ENCODE measurements at regions not wholly inside any gene's neighbourhood (a gene's known extent, or its start where the extent isn't known, plus 50 kb on each side); places are given as distances from the start of the nearest gene placed in this dataset.

DNA sequence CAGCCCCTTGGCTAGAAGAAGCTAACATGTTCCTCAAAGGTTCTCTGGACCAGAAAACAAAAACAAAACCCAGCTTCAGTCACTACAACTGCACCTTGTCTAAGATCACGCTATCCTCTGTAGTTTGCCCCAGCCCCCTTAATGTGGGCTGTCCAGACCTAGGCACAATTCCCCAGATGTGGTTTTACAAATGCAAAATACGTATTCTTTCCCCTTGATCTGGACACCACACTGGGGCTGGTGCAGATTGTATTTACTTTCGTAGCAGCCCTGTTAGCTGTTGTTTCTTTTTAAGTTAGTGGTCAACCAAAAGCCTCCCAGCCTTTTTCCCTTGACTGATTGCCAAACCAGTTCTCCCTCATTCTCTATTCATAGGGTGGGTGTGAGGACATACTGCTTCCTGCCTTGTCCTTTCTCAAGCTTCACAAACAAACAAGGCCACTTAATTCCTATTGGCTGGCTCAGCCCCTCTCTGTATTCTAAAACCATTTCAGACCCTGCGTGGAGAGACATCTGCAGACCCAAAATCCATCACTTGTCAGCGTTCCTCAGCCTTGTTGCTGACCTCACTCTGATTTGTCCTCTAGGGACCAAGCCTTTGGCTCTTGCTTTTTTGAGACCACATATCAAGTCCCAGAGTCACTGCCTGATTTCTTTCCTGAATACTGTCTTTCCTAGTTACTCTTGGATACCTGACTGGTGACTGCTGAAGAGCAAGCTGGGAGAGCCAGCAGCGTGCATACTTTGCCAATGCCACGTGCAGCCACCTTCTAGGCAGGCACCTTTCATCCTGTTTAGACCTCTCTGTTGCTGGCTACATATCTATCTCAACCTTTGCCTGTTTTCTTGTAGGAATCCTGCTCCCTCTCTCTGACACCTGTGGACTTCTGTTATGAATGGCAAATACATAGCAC is 96.4 kb upstream of the RAB3GAP2 start:
- CTCF ChIA-PET, result interaction anchor here (0.5 to 1.2 kb wide), 4 partner anchors 73 to 364 kb away, joined by 3 read pairs; no protein-coding TSS in a partner anchor
- H3K4me1 ChIP-seq (ENCODE audit: control insufficient read depth in 1 of 2, insufficient read depth in 2 of 2, low read depth in 1 of 2, low read length in 1 of 2), result peaks cover 19 to 37% of the 10 kb centered on the region in 2 experiments
- peak overlapping the region; percentile 24 to 93; a peak in 2 of 4 replicates for H3K27ac ChIP-seq (ENCODE audit: low read depth in 2 of 2, low read length in 1 of 2)
- 74% methylated on average over 7 of the region's 7 CpGs for WGBS (ENCODE audit: low lambda C conversion rate)
- no peaks in the 10 kb centered on the region for H3K9me2 ChIP-seq
- H3K36me3 ChIP-seq (replicated peaks in 1 of 2; ENCODE audit: control insufficient read depth in 1 of 2, insufficient read depth in 2 of 2, low read length in 1 of 2), result no peaks in the 10 kb centered on the region
- H2AFZ ChIP-seq (ENCODE audit: low read depth), result no peak overlapping the region
- H3K9me3 ChIP-seq, result no peaks in the 10 kb centered on the region
- H3K79me2 ChIP-seq (ENCODE audit: insufficient read depth), result no peaks in the 10 kb centered on the region
- TF ChIP-seq, protein P1, sequence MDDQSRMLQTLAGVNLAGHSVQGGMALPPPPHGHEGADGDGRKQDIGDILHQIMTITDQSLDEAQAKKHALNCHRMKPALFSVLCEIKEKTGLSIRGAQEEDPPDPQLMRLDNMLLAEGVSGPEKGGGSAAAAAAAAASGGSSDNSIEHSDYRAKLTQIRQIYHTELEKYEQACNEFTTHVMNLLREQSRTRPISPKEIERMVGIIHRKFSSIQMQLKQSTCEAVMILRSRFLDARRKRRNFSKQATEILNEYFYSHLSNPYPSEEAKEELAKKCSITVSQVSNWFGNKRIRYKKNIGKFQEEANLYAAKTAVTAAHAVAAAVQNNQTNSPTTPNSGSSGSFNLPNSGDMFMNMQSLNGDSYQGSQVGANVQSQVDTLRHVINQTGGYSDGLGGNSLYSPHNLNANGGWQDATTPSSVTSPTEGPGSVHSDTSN (IDR thresholded peaks at IDR 0.05), result no peak
- TF ChIP-seq, protein P2, sequence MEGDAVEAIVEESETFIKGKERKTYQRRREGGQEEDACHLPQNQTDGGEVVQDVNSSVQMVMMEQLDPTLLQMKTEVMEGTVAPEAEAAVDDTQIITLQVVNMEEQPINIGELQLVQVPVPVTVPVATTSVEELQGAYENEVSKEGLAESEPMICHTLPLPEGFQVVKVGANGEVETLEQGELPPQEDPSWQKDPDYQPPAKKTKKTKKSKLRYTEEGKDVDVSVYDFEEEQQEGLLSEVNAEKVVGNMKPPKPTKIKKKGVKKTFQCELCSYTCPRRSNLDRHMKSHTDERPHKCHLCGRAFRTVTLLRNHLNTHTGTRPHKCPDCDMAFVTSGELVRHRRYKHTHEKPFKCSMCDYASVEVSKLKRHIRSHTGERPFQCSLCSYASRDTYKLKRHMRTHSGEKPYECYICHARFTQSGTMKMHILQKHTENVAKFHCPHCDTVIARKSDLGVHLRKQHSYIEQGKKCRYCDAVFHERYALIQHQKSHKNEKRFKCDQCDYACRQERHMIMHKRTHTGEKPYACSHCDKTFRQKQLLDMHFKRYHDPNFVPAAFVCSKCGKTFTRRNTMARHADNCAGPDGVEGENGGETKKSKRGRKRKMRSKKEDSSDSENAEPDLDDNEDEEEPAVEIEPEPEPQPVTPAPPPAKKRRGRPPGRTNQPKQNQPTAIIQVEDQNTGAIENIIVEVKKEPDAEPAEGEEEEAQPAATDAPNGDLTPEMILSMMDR (IDR thresholded peaks at IDR 0.05), result no peak
- no peak for TF ChIP-seq SIN3A (IDR thresholded peaks at IDR 0.05; ENCODE audit: borderline replicate concordance, low read depth, low read length)
- no peak for TF ChIP-seq EP300 (IDR thresholded peaks at IDR 0.05; ENCODE audit: borderline replicate concordance in 1 of 2, low read depth in 1 of 2, low read length in 1 of 2)
- no peak for TF ChIP-seq GABPA (IDR thresholded peaks at IDR 0.05; ENCODE audit: low read depth)
- TF ChIP-seq FOXM1 (IDR thresholded peaks at IDR 0.05; ENCODE audit: low read depth), result no peak
- no peak for TF ChIP-seq RFX5 (IDR thresholded peaks at IDR 0.05; ENCODE audit: low read length)
- TF ChIP-seq, protein P3, sequence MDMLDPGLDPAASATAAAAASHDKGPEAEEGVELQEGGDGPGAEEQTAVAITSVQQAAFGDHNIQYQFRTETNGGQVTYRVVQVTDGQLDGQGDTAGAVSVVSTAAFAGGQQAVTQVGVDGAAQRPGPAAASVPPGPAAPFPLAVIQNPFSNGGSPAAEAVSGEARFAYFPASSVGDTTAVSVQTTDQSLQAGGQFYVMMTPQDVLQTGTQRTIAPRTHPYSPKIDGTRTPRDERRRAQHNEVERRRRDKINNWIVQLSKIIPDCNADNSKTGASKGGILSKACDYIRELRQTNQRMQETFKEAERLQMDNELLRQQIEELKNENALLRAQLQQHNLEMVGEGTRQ (IDR thresholded peaks at IDR 0.05; ENCODE audit: borderline replicate concordance, low read depth, low read length), result no peak
- TF ChIP-seq, protein P4, sequence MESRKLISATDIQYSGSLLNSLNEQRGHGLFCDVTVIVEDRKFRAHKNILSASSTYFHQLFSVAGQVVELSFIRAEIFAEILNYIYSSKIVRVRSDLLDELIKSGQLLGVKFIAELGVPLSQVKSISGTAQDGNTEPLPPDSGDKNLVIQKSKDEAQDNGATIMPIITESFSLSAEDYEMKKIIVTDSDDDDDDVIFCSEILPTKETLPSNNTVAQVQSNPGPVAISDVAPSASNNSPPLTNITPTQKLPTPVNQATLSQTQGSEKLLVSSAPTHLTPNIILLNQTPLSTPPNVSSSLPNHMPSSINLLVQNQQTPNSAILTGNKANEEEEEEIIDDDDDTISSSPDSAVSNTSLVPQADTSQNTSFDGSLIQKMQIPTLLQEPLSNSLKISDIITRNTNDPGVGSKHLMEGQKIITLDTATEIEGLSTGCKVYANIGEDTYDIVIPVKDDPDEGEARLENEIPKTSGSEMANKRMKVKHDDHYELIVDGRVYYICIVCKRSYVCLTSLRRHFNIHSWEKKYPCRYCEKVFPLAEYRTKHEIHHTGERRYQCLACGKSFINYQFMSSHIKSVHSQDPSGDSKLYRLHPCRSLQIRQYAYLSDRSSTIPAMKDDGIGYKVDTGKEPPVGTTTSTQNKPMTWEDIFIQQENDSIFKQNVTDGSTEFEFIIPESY (IDR thresholded peaks at IDR 0.05; ENCODE audit: borderline replicate concordance, low read depth), result no peak
- no peak for TF ChIP-seq POLR2AphosphoS5 (IDR thresholded peaks at IDR 0.05; ENCODE audit: low read depth, low read length)
- TF ChIP-seq NFIC (IDR thresholded peaks at IDR 0.05; ENCODE audit: borderline replicate concordance), result no peak
- TF ChIP-seq RXRA (IDR thresholded peaks at IDR 0.05; ENCODE audit: borderline replicate concordance, low read depth), result no peak
- TF ChIP-seq SMC3 (IDR thresholded peaks at IDR 0.05; ENCODE audit: low read depth, low read length), result no peak
- no peak for TF ChIP-seq CHD2 (IDR thresholded peaks at IDR 0.05; ENCODE audit: low read length, partially characterized antibody)
- TF ChIP-seq RAD21 (IDR thresholded peaks at IDR 0.05; ENCODE audit: low read length), result no peak
- no peak for TF ChIP-seq TAF1 (IDR thresholded peaks at IDR 0.05; ENCODE audit: borderline replicate concordance, low read depth, low read length)
- DNase-seq, result no peak
- H3K27me3 ChIP-seq (ENCODE audit: insufficient read depth), result no peaks in the 10 kb centered on the region
- no peak overlapping the region for H3K4me2 ChIP-seq
- no peak overlapping the region for H3K9ac ChIP-seq
- H3K4me3 ChIP-seq (ENCODE audit: low read depth in 2 of 2, low read length in 1 of 2), result no peak overlapping the region
- peaks cover 15% of the 10 kb centered on the region for H3F3A ChIP-seq (replicated peaks; ENCODE audit: insufficient read depth)
- no peaks in the 10 kb centered on the region for H4K20me1 ChIP-seq (ENCODE audit: insufficient read depth)
- POLR2A ChIA-PET, result no interaction called here
